Ishikawa (cell line): ENCODE measurements at regions not wholly inside any gene's neighbourhood (a gene's known extent, or its start where the extent isn't known, plus 50 kb on each side); places are given as distances from the start of the nearest gene placed in this dataset.

Source experiments
- CEBPB ChIP-seq: IDR thresholded peaks from 2 replicates; pipeline ENCODE4 v1.6.1; 2012
- CREB1 ChIP-seq: IDR thresholded peaks from 2 replicates; pipeline ENCODE4 v1.6.1; 2012; ENCODE audit warnings: low read depth
- EGR1 ChIP-seq: IDR thresholded peaks from 2 replicates; pipeline ENCODE4 v1.6.1; 2012
- EP300 ChIP-seq: IDR thresholded peaks from 2 replicates; pipeline ENCODE4 v1.6.1; 2012; ENCODE audit warnings: borderline replicate concordance
- FOXM1 ChIP-seq: IDR thresholded peaks from 2 replicates; pipeline ENCODE4 v1.6.1; 2012; ENCODE audit warnings: low read depth, borderline replicate concordance
- MAX ChIP-seq: IDR thresholded peaks from 2 replicates; pipeline ENCODE4 v1.6.1; 2012
- NFIC ChIP-seq: IDR thresholded peaks from 2 replicates; pipeline ENCODE4 v1.6.1; 2012
- RAD21 ChIP-seq: IDR thresholded peaks from 2 replicates; pipeline ENCODE4 v1.6.1; 2012; ENCODE audit warnings: low read depth
- REST ChIP-seq: IDR thresholded peaks from 2 replicates; pipeline ENCODE4 v1.6.1; 2012; ENCODE audit warnings: low read depth, mild to moderate bottlenecking
- TAF1 ChIP-seq: IDR thresholded peaks from 2 replicates; pipeline ENCODE4 v1.6.1; 2012; ENCODE audit warnings: low read depth, mild to moderate bottlenecking
- TEAD4 ChIP-seq: IDR thresholded peaks from 2 replicates; pipeline ENCODE4 v1.6.1; 2012
- YY1 ChIP-seq: IDR thresholded peaks from 2 replicates; pipeline ENCODE4 v1.6.1; 2012; ENCODE audit warnings: low read depth
- ZBTB7A ChIP-seq: IDR thresholded peaks from 2 replicates; pipeline ENCODE4 v1.6.1; 2012; ENCODE audit warnings: low read depth

- TF ChIP-seq EP300: no peak
- no peak for TF ChIP-seq MAX
- no peak for TF ChIP-seq CEBPB
- no peak for TF ChIP-seq ZBTB7A
- no peak for TF ChIP-seq RAD21
- no peak for TF ChIP-seq FOXM1
- no peak for TF ChIP-seq TEAD4
- TF ChIP-seq REST: no peak
- no peak for TF ChIP-seq CREB1
- TF ChIP-seq TAF1: no peak
- no peak for TF ChIP-seq NFIC
- no peak for TF ChIP-seq YY1
- TF ChIP-seq EGR1: no peak
Observed at GRCh38 chr14:85418721-85419120, 111.2 kb upstream of the FLRT2 start.
